ENCODE measurements at regions not wholly inside any gene's neighbourhood (a gene's known extent, or its start where the extent isn't known, plus 50 kb on each side); places are given as distances from the start of the nearest gene placed in this dataset.

- no peak for TF ChIP-seq REST (IDR thresholded peaks at IDR 0.05)
- TF ChIP-seq EGR1 (IDR thresholded peaks at IDR 0.05; ENCODE audit: low read depth in 2 of 2): no peak
These were observed 183.6 kb downstream of the MINAR1 start (continued) for GRCh38 chr15:79615754-79616153.

- Histone ChIP-seq H3K27ac (ENCODE audit: low read depth in 1 of 2, low read length in 2 of 2) (no peak overlapping the region), H3K4me1 (ENCODE audit: control insufficient read depth in 4 of 4, insufficient read depth in 4 of 4, low read length in 3 of 4) (peaks cover 0 to 2% (median 0%) of the 10 kb centered on the region in 4 donors), H3K4me3 (ENCODE audit: low read depth in 1 of 3, low read length in 3 of 3) (no peak overlapping the region)
These were observed 184.9 kb downstream of the MINAR1 start for GRCh38 chr15:79617071-79617470.

GRCh38 chr15:79620112-79620857 lies 188.1 kb downstream of the MINAR1 start:
- TF ChIP-seq FOXA1 (IDR thresholded peaks at IDR 0.05) (no peak), ZBTB33 (IDR thresholded peaks at IDR 0.05) (no peak), CTCF (IDR thresholded peaks at IDR 0.05; ENCODE audit: low read depth, low read length, missing input control) (no peak), HNF4A (conservative IDR thresholded peaks at IDR 0.05) (no peak), EGR1 (IDR thresholded peaks at IDR 0.05; ENCODE audit: low read depth in 2 of 2) (no peak), MAX (IDR thresholded peaks at IDR 0.05) (no peak), TAF1 (conservative IDR thresholded peaks at IDR 0.05) (no peak), RAD21 (IDR thresholded peaks at IDR 0.05) (no peak), NR2F2 (IDR thresholded peaks at IDR 0.05) (no peak), YY1 (IDR thresholded peaks at IDR 0.05) (no peak), ATF3 (IDR thresholded peaks at IDR 0.05) (no peak), FOXA2 (IDR thresholded peaks at IDR 0.05) (no peak), HNF4G (IDR thresholded peaks at IDR 0.05) (no peak), JUND (IDR thresholded peaks at IDR 0.05) (no peak), SP1 (IDR thresholded peaks at IDR 0.05) (no peak), REST (IDR thresholded peaks at IDR 0.05) (no peak)
- Histone ChIP-seq H3K4me3 (ENCODE audit: low read depth in 1 of 3, low read length in 3 of 3) (no peak overlapping the region), H3K9ac (ENCODE audit: low read depth in 1 of 2, low read length in 2 of 2) (no peak overlapping the region), H3K36me3 (ENCODE audit: control insufficient read depth in 4 of 4, insufficient read depth in 3 of 4, low read depth in 1 of 4, low read length in 3 of 4) (no peaks in the 10 kb centered on the region), H3K4me1 (ENCODE audit: control insufficient read depth in 4 of 4, insufficient read depth in 4 of 4, low read length in 3 of 4) (peaks cover 0 to 2% (median 0%) of the 10 kb centered on the region in 4 donors), H3K27me3 (ENCODE audit: control insufficient read depth in 4 of 4, insufficient read depth in 4 of 4, low read length in 3 of 4) (no peaks in the 10 kb centered on the region), H3K27ac (ENCODE audit: low read depth in 1 of 2, low read length in 2 of 2) (no peak overlapping the region), H3K9me3 (ENCODE audit: control insufficient read depth in 4 of 4, low read length in 3 of 4) (no peaks in the 10 kb centered on the region)
- 85% methylated on average over 4 of the region's 4 CpGs for WGBS
- DNase-seq (ENCODE audit: low spot score): no peak

More at GRCh38 chr15:79617071-79617470, 184.9 kb downstream of the MINAR1 start:
- Histone ChIP-seq H3K9me3 (ENCODE audit: control insufficient read depth in 4 of 4, low read length in 3 of 4) (no peaks in the 10 kb centered on the region), H3K36me3 (ENCODE audit: control insufficient read depth in 4 of 4, insufficient read depth in 3 of 4, low read depth in 1 of 4, low read length in 3 of 4) (no peaks in the 10 kb centered on the region), H3K9ac (ENCODE audit: low read depth in 1 of 2, low read length in 2 of 2) (no peak overlapping the region), H3K27me3 (ENCODE audit: control insufficient read depth in 4 of 4, insufficient read depth in 4 of 4, low read length in 3 of 4) (no peaks in the 10 kb centered on the region)
- DNase-seq (ENCODE audit: low spot score): no peak
- TF ChIP-seq HNF4G (IDR thresholded peaks at IDR 0.05) (no peak), NR2F2 (IDR thresholded peaks at IDR 0.05) (no peak), JUND (IDR thresholded peaks at IDR 0.05) (no peak), RAD21 (IDR thresholded peaks at IDR 0.05) (no peak), FOXA1 (IDR thresholded peaks at IDR 0.05) (no peak)

All from liver (tissue), 8 donors.